Testis (tissue), 2 donors: ENCODE measurements at regions not wholly inside any gene's neighbourhood (a gene's known extent, or its start where the extent isn't known, plus 50 kb on each side); places are given as distances from the start of the nearest gene placed in this dataset.

ENCODE experiments used
- POLR2A ChIP-seq: fragments of 450-650 bp; IDR thresholded peaks from one replicate; pipeline ENCODE4 v1.6.1; 2017; ENCODE audit warnings: antibody characterized with exemption, mild to moderate bottlenecking, moderate library complexity
- TF ChIP-seq, protein P1 (sequence below), 3 experiments: fragments of 450-650 bp in 2 of 3; fragments of 200-600 bp in 1 of 3; sonication (generic) in 1 of 3; IDR thresholded peaks; one replicate each; pipeline ENCODE4 v1.5.1; 2016 to 2019; ENCODE audit warnings: antibody characterized with exemption in 3 of 3, mild to moderate bottlenecking in 2 of 3, moderate library complexity in 1 of 3

DNA sequence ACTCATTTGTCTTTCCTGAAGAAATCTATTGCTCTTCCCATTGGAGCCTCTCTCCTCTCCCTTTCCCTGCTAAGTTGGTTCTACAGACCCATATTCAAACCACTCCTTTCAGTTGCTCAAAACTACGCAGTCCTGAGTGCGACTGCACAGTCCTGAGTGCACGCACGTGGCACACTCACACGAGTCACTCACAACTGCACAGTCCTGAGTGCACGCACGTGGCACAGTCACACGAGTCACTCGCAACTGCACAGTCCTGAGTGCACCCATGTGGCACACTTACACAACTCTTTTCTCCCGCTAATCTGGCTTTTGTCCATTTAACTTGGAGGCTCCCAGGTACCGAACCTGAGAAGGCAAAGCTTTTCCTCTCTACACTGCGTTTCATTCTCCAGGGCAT is 159.7 kb downstream of the RNASET2 start:
- TF ChIP-seq, protein P1, sequence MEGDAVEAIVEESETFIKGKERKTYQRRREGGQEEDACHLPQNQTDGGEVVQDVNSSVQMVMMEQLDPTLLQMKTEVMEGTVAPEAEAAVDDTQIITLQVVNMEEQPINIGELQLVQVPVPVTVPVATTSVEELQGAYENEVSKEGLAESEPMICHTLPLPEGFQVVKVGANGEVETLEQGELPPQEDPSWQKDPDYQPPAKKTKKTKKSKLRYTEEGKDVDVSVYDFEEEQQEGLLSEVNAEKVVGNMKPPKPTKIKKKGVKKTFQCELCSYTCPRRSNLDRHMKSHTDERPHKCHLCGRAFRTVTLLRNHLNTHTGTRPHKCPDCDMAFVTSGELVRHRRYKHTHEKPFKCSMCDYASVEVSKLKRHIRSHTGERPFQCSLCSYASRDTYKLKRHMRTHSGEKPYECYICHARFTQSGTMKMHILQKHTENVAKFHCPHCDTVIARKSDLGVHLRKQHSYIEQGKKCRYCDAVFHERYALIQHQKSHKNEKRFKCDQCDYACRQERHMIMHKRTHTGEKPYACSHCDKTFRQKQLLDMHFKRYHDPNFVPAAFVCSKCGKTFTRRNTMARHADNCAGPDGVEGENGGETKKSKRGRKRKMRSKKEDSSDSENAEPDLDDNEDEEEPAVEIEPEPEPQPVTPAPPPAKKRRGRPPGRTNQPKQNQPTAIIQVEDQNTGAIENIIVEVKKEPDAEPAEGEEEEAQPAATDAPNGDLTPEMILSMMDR (IDR thresholded peaks at IDR 0.05) = no peak
- no peak for TF ChIP-seq POLR2A
